GM18499 (cell line): ENCODE measurements at regions not wholly inside any gene's neighbourhood (a gene's known extent, or its start where the extent isn't known, plus 50 kb on each side); places are given as distances from the start of the nearest gene placed in this dataset.

ENCODE experiments used
- ATAC-seq: cut with Tn5 transposase; IDR thresholded peaks from one replicate; pipeline ENCODE4 v1.9.1; 2021; ENCODE audit warnings: moderate number of reproducible peaks; ENCODE audit not compliant: insufficient read depth, unreplicated experiment

GRCh38 chrX:22392133-22392948 is 119.6 kb downstream of the CBLL2 start:
- ATAC-seq, result no peak

- ATAC-seq, result no peak
Measured at GRCh38 chrX:22395372-22395771, 122.7 kb downstream of the CBLL2 start.

DNA sequence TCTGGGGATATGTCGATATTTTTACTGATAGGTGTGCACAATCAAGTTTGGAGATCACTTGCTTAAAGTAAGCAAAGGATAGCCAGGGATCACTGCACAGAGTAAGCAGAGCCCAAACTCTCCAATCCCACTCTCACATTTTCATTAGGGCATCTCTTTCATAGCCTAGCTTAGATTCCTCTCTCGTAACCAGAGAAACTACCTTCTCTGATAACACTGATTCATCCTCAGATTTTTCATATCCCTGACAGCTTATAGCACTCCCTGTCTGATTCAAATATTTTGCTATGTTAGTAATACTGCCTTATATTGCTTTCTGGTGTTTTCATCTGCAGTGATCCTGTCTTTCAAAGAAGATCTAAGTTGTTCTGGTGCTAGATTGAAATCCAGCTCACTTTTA is 123.7 kb downstream of the CBLL2 start:
- no peak for ATAC-seq

- ATAC-seq, result no peak
Measured at GRCh38 chrX:22397566-22397965, 124.9 kb downstream of the CBLL2 start.

GRCh38 chrX:22399437-22400192 is 126.9 kb downstream of the CBLL2 start:
- ATAC-seq, result no peak

DNA sequence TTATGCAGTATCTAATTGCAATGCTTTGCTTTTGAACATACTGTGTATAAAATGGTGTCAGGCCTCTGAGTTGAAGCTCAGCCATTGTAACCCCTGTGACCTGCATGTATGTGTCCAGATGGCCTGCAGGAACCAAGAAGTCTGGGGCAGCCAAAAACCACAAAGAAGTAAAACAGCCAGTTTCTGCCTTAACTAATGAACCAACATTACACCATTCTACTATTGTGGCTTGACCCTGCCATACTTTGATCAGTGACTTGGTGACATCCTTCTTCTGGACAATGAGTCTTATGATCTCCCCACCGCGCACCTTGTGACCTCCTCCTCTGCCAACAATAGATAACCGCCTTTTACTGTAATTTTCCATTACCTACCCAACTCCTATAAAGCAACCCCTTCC is 131.6 kb downstream of the CBLL2 start:
- ATAC-seq, result no peak

DNA sequence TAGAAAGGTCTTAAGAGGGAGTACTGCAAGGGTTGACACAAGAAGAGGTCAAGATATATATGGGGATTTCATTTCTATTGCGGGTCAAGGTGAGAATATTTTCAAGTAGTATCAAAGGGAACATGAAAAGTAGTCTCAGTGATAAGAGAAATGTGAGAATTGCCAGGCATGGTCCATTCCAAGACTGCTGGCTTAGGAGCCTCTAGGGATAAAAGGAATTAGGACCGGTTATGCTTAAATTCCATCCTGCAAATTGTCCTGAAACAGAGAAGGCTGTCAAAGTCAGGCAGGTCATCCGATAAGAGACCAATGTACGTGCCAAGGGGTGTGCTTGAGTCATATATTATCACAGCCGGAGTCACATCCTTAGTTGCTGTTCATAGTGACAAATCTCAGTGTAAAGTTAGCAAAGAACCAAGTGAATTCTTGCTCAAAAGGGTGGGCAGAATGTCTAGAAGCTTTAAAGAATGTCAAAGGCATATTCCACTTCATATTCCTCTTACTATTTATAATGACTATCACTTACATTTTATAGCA is 133.6 kb downstream of the CBLL2 start:
- no peak for ATAC-seq

DNA sequence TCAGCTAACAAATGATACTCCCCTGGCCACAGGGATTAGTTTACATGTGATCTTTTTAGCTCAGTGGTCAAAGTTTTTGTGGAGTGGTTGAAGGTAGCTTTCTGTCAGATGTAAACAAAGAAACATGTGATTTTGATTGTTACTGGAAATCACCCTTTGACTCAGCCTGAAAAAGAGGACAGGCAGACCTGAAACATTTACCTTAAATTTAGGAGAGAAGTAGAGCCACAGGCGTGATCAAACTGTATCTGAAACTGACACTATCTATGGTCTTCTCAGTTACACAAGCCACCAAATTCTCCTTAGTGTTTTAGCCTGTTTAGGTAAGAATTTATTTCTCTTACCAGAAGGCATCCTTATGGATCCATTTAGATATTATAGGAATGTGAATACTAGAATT is 136.7 kb downstream of the CBLL2 start:
- ATAC-seq, result no peak

GRCh38 chrX:22424122-22424915 is 151.6 kb downstream of the CBLL2 start:
- ATAC-seq, result no peak

- no peak for ATAC-seq
Measured at GRCh38 chrX:22424919-22425318, 152.2 kb downstream of the CBLL2 start.

- no peak for ATAC-seq
Measured at GRCh38 chrX:22429704-22430103, 157.0 kb downstream of the CBLL2 start.

GRCh38 chrX:22430701-22431100 is 158.0 kb downstream of the CBLL2 start:
- ATAC-seq, result no peak

DNA sequence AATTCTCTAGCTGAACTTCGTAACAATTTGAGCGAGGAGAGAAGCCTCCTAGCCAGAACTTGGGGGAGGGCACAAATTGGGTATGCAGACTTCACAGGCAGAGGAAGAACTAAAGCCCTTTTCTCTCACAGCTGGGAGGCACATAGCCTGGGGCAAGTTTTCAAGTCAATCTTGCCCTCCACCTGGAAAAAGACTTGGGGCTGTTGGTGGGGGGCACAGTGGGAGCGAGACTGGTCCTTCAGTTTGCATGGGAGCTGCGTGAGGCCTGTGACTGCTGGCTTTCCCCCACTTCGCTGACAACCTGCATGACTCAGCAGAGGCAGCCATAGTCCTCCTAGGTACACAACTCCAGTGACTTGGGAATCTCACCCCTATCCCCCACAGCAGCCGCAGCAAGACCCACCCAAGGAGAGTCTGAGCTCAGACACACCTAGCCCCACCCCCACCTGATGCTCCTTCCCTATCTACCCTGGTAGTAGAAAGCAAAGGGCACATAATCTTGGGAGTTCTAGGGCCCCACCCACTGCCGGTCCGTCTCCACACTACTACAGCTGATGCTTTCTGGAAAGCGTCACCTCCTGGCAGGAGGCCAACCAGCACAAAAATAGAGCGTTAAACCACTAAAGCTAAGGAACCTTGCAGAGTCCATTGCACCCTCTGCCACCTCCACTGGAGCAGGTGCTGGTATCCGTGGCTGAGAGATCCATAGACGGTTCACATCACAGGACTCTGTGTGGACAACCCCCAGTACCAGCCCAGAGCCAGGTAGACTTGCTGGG is 160.8 kb downstream of the CBLL2 start:
- no peak for ATAC-seq

- no peak for ATAC-seq
Measured at GRCh38 chrX:22445880-22446279, 173.2 kb downstream of the CBLL2 start.

DNA sequence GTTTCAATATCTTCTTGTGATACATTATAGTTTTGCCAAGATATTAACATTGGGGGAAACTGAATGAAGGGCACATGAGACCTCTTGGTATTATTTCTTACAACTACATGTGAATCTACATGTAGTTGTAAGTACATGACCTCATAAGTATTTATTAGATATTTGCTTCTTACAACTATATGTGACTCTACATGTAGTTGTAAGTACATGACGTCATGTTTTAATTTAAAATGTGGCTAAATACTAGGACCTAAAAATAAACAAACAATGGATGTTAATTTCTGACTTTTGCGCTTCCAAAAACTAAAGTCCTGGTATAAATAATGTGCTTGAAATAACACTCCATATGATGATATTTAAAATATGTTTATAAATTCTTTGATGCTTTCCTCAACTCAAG is 190.2 kb downstream of the CBLL2 start:
- no peak for ATAC-seq

GRCh38 chrX:22467571-22467970 is 194.9 kb downstream of the CBLL2 start:
- no peak for ATAC-seq

DNA sequence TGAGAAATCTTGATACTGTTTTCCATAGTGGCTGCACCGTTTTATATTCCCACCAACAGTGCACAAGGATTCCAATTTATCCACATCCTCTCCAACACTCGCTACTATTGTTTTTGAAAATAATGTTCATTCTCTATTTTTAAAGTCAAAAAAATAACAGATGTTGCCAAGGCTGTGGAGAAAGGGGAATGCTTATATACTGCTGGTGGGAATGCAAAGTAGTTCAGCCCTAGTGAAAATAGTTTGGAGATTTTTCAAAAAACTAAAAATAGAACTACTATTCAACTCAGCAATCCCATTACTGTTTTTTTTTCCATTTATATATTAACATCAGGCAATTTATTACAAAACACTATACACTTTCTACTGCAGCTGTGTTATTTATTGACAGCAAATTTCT is 208.7 kb downstream of the CBLL2 start:
- ATAC-seq, result no peak

DNA sequence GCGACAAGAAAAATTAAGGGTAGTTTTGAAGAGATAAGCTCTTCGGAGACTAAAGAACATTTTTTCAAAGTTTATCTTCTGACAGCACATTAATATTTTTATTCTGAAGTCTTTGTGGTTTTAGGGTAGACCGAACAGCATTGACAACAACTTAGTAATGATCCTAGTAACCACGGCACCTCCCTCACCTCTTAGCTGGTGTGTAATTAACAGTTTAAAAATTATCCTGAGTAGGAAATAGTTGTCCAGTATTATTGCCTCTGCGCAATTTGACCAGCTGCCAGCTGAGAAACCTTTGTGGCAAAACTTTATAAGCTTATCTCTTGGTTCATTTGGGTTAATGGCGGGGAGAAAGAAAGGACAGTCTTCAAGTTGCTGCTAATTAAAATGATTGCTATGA is 213.6 kb downstream of the CBLL2 start:
- ATAC-seq, result no peak

DNA sequence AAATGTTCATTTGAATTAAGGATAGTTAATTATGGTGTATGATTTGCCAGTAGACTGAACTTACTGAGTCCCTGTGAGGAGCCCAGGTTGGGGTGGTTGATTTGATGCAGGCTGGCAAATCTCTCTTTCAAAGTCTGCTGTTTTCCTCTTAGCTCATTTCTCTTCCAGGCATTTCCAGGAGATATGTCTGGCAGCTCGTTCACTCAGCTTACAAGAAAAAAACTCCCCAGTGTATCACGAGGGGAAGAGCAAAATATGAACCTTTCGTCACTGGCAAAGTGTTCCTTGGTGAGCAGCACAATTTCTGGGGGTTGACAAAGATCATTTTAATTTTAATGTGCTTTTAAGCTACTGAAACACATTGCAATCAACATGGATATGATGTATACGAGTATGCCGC is 244.2 kb downstream of the CBLL2 start:
- no peak for ATAC-seq
